ENCODE measurements at regions not wholly inside any gene's neighbourhood (a gene's known extent, or its start where the extent isn't known, plus 50 kb on each side); places are given as distances from the start of the nearest gene placed in this dataset.

GRCh38 chr9:129285979-129286772 is 108.1 kb upstream of the IER5L start:
- no peak for TF ChIP-seq POLR2A (IDR thresholded peaks at IDR 0.05)
- TF ChIP-seq CTCF (IDR thresholded peaks at IDR 0.05), result no peak
